ENCODE measurements at regions not wholly inside any gene's neighbourhood (a gene's known extent, or its start where the extent isn't known, plus 50 kb on each side); places are given as distances from the start of the nearest gene placed in this dataset.
A peak's percentile ranks its signal among the peaks of the same experiment; 100 is the strongest.

- FAIRE-seq: no peak
Observed at GRCh38 chr2:106631281-106631680, 144.1 kb downstream of the CD8B2 start.

GRCh38 chr2:106638043-106638442 is 150.9 kb downstream of the CD8B2 start:
- peak; percentile 96 for FAIRE-seq

- FAIRE-seq: no peak
Observed at GRCh38 chr2:106638580-106638979, 151.4 kb downstream of the CD8B2 start.

- FAIRE-seq: no peak
Observed at GRCh38 chr2:106642679-106643078, 155.5 kb downstream of the CD8B2 start.

GRCh38 chr2:106644623-106645022 is 157.5 kb downstream of the CD8B2 start:
- FAIRE-seq: no peak

- no peak for FAIRE-seq
Observed at GRCh38 chr2:106646605-106647004, 159.4 kb downstream of the CD8B2 start.

GRCh38 chr2:106649306-106649705 is 162.1 kb downstream of the CD8B2 start:
- FAIRE-seq: no peak

GRCh38 chr2:106653465-106653864 is 166.3 kb downstream of the CD8B2 start:
- FAIRE-seq: no peak

GRCh38 chr2:106658616-106659015 is 171.5 kb downstream of the CD8B2 start:
- no peak for FAIRE-seq

GRCh38 chr2:106664669-106665068 is 177.5 kb downstream of the CD8B2 start:
- FAIRE-seq: no peak

GRCh38 chr2:106667478-106668070 is 180.4 kb downstream of the CD8B2 start:
- no peak for FAIRE-seq

- no peak for FAIRE-seq
Observed at GRCh38 chr2:106685180-106685897, 198.2 kb downstream of the CD8B2 start.

GRCh38 chr2:106686814-106687213 is 199.2 kb downstream of the ST6GAL2 start:
- no peak for FAIRE-seq

GRCh38 chr2:106694964-106695470 is 190.9 kb downstream of the ST6GAL2 start:
- no peak for FAIRE-seq

- no peak for FAIRE-seq
Observed at GRCh38 chr2:106695919-106696318, 190.0 kb downstream of the ST6GAL2 start.

GRCh38 chr2:106700616-106701015 is 185.4 kb downstream of the ST6GAL2 start:
- no peak for FAIRE-seq

- FAIRE-seq: no peak
Observed at GRCh38 chr2:106701203-106702022, 184.6 kb downstream of the ST6GAL2 start.

- FAIRE-seq: no peak
Observed at GRCh38 chr2:106703161-106703560, 182.8 kb downstream of the ST6GAL2 start.

GRCh38 chr2:106704798-106705197 is 181.2 kb downstream of the ST6GAL2 start:
- no peak for FAIRE-seq

GRCh38 chr2:106705877-106706276 is 180.1 kb downstream of the ST6GAL2 start:
- no peak for FAIRE-seq

GRCh38 chr2:106706283-106706682 is 179.7 kb downstream of the ST6GAL2 start:
- FAIRE-seq: no peak

GRCh38 chr2:106708209-106708608 is 177.8 kb downstream of the ST6GAL2 start:
- FAIRE-seq: no peak

- no peak for FAIRE-seq
Observed at GRCh38 chr2:106709229-106709628, 176.7 kb downstream of the ST6GAL2 start.

GRCh38 chr2:106719222-106719621 is 166.7 kb downstream of the ST6GAL2 start:
- no peak for FAIRE-seq

All from islet of Langerhans (tissue), 1 donor.